HEK293 (cell line): ENCODE measurements at regions not wholly inside any gene's neighbourhood (a gene's known extent, or its start where the extent isn't known, plus 50 kb on each side); places are given as distances from the start of the nearest gene placed in this dataset.

ENCODE experiments used
- KLF17 ChIP-seq: fragments of 450-650 bp; formaldehyde crosslinking; IDR thresholded peaks from 2 replicates; pipeline ENCODE4 v1.5.1; 2016; ENCODE audit warnings: missing biosample characterization, missing genetic modification characterization
- OVOL3 ChIP-seq: fragments of 450-650 bp; formaldehyde crosslinking; IDR thresholded peaks from 2 replicates; pipeline ENCODE4 v1.5.1; 2016; ENCODE audit warnings: missing biosample characterization, missing genetic modification characterization
- TRIM28 ChIP-seq: IDR thresholded peaks from 2 replicates; pipeline ENCODE4 v1.6.1; 2011; ENCODE audit warnings: low read length, control low read depth, borderline replicate concordance
- ZNF324 ChIP-seq: fragments of 450-650 bp; formaldehyde crosslinking; IDR thresholded peaks from 2 replicates; pipeline ENCODE4 v1.5.1; 2016; ENCODE audit warnings: missing biosample characterization, missing genetic modification characterization
- TF ChIP-seq, protein P1 (sequence below): fragments of 450-650 bp; formaldehyde crosslinking; IDR thresholded peaks from 2 replicates; pipeline ENCODE4 v1.5.1; 2016; ENCODE audit warnings: missing biosample characterization, missing genetic modification characterization
- TF ChIP-seq, protein P2 (sequence below): fragments of 450-650 bp; formaldehyde crosslinking; IDR thresholded peaks from 2 replicates; pipeline ENCODE4 v1.5.1; 2017; ENCODE audit warnings: missing biosample characterization, missing genetic modification characterization

- TF ChIP-seq KLF17 (tag by site-specific recombination), result no peak
- TF ChIP-seq, protein P1, sequence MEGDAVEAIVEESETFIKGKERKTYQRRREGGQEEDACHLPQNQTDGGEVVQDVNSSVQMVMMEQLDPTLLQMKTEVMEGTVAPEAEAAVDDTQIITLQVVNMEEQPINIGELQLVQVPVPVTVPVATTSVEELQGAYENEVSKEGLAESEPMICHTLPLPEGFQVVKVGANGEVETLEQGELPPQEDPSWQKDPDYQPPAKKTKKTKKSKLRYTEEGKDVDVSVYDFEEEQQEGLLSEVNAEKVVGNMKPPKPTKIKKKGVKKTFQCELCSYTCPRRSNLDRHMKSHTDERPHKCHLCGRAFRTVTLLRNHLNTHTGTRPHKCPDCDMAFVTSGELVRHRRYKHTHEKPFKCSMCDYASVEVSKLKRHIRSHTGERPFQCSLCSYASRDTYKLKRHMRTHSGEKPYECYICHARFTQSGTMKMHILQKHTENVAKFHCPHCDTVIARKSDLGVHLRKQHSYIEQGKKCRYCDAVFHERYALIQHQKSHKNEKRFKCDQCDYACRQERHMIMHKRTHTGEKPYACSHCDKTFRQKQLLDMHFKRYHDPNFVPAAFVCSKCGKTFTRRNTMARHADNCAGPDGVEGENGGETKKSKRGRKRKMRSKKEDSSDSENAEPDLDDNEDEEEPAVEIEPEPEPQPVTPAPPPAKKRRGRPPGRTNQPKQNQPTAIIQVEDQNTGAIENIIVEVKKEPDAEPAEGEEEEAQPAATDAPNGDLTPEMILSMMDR (tag by site-specific recombination), result no peak
- no peak for TF ChIP-seq OVOL3 (tag by site-specific recombination)
- TF ChIP-seq ZNF324, result no peak
- TF ChIP-seq, protein P2, sequence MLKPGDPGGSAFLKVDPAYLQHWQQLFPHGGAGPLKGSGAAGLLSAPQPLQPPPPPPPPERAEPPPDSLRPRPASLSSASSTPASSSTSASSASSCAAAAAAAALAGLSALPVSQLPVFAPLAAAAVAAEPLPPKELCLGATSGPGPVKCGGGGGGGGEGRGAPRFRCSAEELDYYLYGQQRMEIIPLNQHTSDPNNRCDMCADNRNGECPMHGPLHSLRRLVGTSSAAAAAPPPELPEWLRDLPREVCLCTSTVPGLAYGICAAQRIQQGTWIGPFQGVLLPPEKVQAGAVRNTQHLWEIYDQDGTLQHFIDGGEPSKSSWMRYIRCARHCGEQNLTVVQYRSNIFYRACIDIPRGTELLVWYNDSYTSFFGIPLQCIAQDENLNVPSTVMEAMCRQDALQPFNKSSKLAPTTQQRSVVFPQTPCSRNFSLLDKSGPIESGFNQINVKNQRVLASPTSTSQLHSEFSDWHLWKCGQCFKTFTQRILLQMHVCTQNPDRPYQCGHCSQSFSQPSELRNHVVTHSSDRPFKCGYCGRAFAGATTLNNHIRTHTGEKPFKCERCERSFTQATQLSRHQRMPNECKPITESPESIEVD (tag by site-specific recombination), result no peak
- TF ChIP-seq TRIM28, result no peak
Measured at GRCh38 chr17:22410136-22410535, 717.8 kb downstream of the KCNJ18 start.
